ENCODE measurements at regions not wholly inside any gene's neighbourhood (a gene's known extent, or its start where the extent isn't known, plus 50 kb on each side); places are given as distances from the start of the nearest gene placed in this dataset.

GRCh38 chr7:113519472-113519871 lies 399.3 kb downstream of the PPP1R3A start (continued):
- TF ChIP-seq CREM (IDR thresholded peaks at IDR 0.05; ENCODE audit: low read depth) (no peak), STAT1 (conservative IDR thresholded peaks at IDR 0.05) (no peak), SUZ12 (IDR thresholded peaks at IDR 0.05; ENCODE audit: unreplicated experiment) (no peak), ZBTB33 (IDR thresholded peaks at IDR 0.05) (no peak), HSF1 (IDR thresholded peaks at IDR 0.05; ENCODE audit: low read depth, low read length) (no peak), BACH1 (IDR thresholded peaks at IDR 0.05; ENCODE audit: borderline replicate concordance) (no peak), NFIC (IDR thresholded peaks at IDR 0.05; ENCODE audit: low read depth, low read length) (no peak), RAD51 (IDR thresholded peaks at IDR 0.05) (no peak), ATF7 (IDR thresholded peaks at IDR 0.05; ENCODE audit: low read depth) (no peak), MEF2B (IDR thresholded peaks at IDR 0.05; ENCODE audit: partially characterized antibody, poor library complexity, severe bottlenecking) (no peak), CBX3 (IDR thresholded peaks at IDR 0.05; ENCODE audit: borderline replicate concordance, low read depth) (no peak)

GRCh38 chr7:113504691-113505090 lies 386.3 kb upstream of the SMIM30 start:
- FAIRE-seq, result no peak
- Histone ChIP-seq H3K27me3 (replicated peaks in 1 of 2; ENCODE audit: control insufficient read depth in 2 of 2, insufficient read depth in 2 of 2, low read length in 1 of 2) (no peaks in the 10 kb centered on the region), H3K79me2 (ENCODE audit: control insufficient read depth, insufficient read depth, low read length) (no peaks in the 10 kb centered on the region), H3K27ac (ENCODE audit: control insufficient read depth, insufficient read depth) (no peak overlapping the region), H3K36me3 (ENCODE audit: control insufficient read depth in 2 of 2, insufficient read depth in 2 of 2, low read length in 1 of 2) (no peaks in the 10 kb centered on the region), H3K4me3 (no peak overlapping the region), H4K20me1 (ENCODE audit: control insufficient read depth, insufficient read depth) (no peaks in the 10 kb centered on the region), H2AFZ (ENCODE audit: control insufficient read depth, low read depth, low read length) (no peak overlapping the region), H3K4me1 (ENCODE audit: control insufficient read depth, insufficient read depth, low read length) (no peaks in the 10 kb centered on the region), H3K4me2 (ENCODE audit: control insufficient read depth, insufficient read depth) (no peak overlapping the region), H3K9ac (ENCODE audit: control insufficient read depth, insufficient read depth, low read length) (no peak overlapping the region), H3K9me3 (replicated peaks; ENCODE audit: control insufficient read depth, insufficient read depth, low read length) (no peaks in the 10 kb centered on the region)
- CTCF ChIA-PET, result no interaction called here
- intact Hi-C loops (cut with micrococcal nuclease; ENCODE audit: unreplicated experiment) (no loop called here), in situ Hi-C loops (cut with MboI) (no loop called here)
- no peak for DNase-seq (ENCODE audit: low read depth, low spot score)
- WGBS (ENCODE audit: insufficient coverage, insufficient replicate concordance, low lambda C conversion rate, missing lambda C conversion rate), result 17% methylated on average over 3 of the region's 3 CpGs
- SMC1A ChIA-PET (ENCODE audit: uncharacterized antibody, unreplicated experiment), result no interaction called here
- no TSS peak for BruUV-seq (replicated peaks)
- no peak for ATAC-seq
- RAD21 ChIA-PET (ENCODE audit: unreplicated experiment), result no interaction called here
- POLR2A ChIA-PET, result no interaction called here
- TF ChIP-seq NBN (IDR thresholded peaks at IDR 0.05) (no peak), SMAD5 (IDR thresholded peaks at IDR 0.05; ENCODE audit: low read depth) (no peak), ATF7 (IDR thresholded peaks at IDR 0.05; ENCODE audit: low read depth) (no peak), ZSCAN29 (IDR thresholded peaks at IDR 0.05) (no peak), CHD1 (IDR thresholded peaks at IDR 0.05; ENCODE audit: low read depth, low read length) (no peak), STAT1 (conservative IDR thresholded peaks at IDR 0.05) (no peak), ETV6 (conservative IDR thresholded peaks at IDR 0.05 in 1 of 2, IDR thresholded peaks at IDR 0.05 in 1 of 2; ENCODE audit: borderline replicate concordance in 1 of 2, low read depth in 1 of 2) (no peak), RFX5 (IDR thresholded peaks at IDR 0.05; ENCODE audit: low read depth, low read length) (no peak), WRNIP1 (IDR thresholded peaks at IDR 0.05; ENCODE audit: borderline replicate concordance, low read depth, low read length) (no peak), SIN3A (IDR thresholded peaks at IDR 0.05; ENCODE audit: low read depth, low read length) (no peak), NR2C2 (IDR thresholded peaks at IDR 0.05; ENCODE audit: borderline replicate concordance, control insufficient read depth, insufficient read length, low read depth) (no peak), TARDBP (IDR thresholded peaks at IDR 0.05; ENCODE audit: borderline replicate concordance) (no peak), YBX1 (IDR thresholded peaks at IDR 0.05) (no peak), RBBP5 (conservative IDR thresholded peaks at IDR 0.05) (no peak), FOS (IDR thresholded peaks at IDR 0.05; ENCODE audit: borderline replicate concordance, extremely low read depth, insufficient read length) (no peak), MYB (IDR thresholded peaks at IDR 0.05; ENCODE audit: borderline replicate concordance, low read depth, low read length) (no peak)
